ENCODE measurements at regions not wholly inside any gene's neighbourhood (a gene's known extent, or its start where the extent isn't known, plus 50 kb on each side); places are given as distances from the start of the nearest gene placed in this dataset.

DNA sequence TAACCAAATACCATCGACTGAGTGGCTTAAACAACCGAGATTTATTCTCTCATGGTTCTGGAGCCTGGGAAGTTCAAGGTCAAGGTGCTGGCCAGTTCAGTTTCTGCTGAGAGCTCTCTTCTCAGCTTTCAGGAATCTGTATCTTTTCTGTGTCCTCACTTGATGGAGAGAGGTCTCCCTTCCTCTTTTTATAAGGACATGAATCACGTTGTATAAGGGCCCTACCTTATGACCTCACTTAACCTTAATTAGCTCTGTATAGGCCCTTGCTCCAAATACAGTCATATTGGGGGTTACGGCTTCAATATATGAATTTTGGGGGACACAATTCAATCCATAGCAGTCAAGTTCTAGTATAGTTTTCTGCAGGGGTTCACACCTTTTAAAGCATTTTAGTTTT lies 135.2 kb upstream of the ADO start:
- DNase-seq (ENCODE audit: low spot score in 2 of 2), result no peak
- 67 to 70% methylated on average over 4 of the region's 4 CpGs for WGBS, 2 donors
- Histone ChIP-seq H3K4me3 (no peak overlapping the region), H3K27me3 (no peaks in the 10 kb centered on the region), H3K4me1 (peaks cover 0 to 11% (median 3%) of the 10 kb centered on the region in 4 donors), H3K27ac (no peak overlapping the region), H3K9me3 (no peaks in the 10 kb centered on the region), H3K36me3 (no peaks in the 10 kb centered on the region)
- no peak for TF ChIP-seq EP300 (IDR thresholded peaks at IDR 0.05)
- TF ChIP-seq, protein P1, sequence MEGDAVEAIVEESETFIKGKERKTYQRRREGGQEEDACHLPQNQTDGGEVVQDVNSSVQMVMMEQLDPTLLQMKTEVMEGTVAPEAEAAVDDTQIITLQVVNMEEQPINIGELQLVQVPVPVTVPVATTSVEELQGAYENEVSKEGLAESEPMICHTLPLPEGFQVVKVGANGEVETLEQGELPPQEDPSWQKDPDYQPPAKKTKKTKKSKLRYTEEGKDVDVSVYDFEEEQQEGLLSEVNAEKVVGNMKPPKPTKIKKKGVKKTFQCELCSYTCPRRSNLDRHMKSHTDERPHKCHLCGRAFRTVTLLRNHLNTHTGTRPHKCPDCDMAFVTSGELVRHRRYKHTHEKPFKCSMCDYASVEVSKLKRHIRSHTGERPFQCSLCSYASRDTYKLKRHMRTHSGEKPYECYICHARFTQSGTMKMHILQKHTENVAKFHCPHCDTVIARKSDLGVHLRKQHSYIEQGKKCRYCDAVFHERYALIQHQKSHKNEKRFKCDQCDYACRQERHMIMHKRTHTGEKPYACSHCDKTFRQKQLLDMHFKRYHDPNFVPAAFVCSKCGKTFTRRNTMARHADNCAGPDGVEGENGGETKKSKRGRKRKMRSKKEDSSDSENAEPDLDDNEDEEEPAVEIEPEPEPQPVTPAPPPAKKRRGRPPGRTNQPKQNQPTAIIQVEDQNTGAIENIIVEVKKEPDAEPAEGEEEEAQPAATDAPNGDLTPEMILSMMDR (IDR thresholded peaks at IDR 0.05), result no peak
- no peak for TF ChIP-seq POLR2A (IDR thresholded peaks at IDR 0.05)

DNA sequence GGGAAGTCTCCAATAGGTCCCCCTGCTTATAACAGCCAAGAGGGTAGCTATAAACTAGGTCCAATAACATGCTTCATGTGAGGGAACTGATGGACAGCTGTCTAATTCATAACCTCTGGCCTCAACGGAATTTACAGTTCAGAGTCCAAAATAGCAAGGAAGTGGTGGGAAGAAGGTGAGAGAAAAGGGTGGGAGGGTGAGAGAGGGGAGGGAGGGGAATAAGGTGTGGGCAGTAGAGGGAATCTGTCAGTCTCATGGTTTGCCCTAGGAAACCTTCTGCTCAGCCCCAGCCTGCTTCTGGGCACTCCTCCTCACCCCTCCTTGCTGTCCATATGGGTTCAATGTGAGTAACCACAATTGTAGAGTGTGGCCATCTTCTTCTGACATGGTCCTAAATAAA lies 133.4 kb upstream of the ADO start:
- no peaks in the 10 kb centered on the region for H3K9me3 ChIP-seq
- no peak overlapping the region for H3K4me3 ChIP-seq
- no peak overlapping the region for H3K27ac ChIP-seq
- peaks cover 0 to 4% (median 2%) of the 10 kb centered on the region in 4 donors for H3K4me1 ChIP-seq
- WGBS, 2 donors, result 27 to 46% methylated on average over 1 of the region's 1 CpG
- no peaks in the 10 kb centered on the region for H3K27me3 ChIP-seq
- no peak for DNase-seq (ENCODE audit: low spot score in 2 of 2)
- no peaks in the 10 kb centered on the region for H3K36me3 ChIP-seq
- TF ChIP-seq, protein P1 (IDR thresholded peaks at IDR 0.05), result no peak
- TF ChIP-seq EP300 (IDR thresholded peaks at IDR 0.05) (no peak), POLR2A (IDR thresholded peaks at IDR 0.05) (no peak)

DNA sequence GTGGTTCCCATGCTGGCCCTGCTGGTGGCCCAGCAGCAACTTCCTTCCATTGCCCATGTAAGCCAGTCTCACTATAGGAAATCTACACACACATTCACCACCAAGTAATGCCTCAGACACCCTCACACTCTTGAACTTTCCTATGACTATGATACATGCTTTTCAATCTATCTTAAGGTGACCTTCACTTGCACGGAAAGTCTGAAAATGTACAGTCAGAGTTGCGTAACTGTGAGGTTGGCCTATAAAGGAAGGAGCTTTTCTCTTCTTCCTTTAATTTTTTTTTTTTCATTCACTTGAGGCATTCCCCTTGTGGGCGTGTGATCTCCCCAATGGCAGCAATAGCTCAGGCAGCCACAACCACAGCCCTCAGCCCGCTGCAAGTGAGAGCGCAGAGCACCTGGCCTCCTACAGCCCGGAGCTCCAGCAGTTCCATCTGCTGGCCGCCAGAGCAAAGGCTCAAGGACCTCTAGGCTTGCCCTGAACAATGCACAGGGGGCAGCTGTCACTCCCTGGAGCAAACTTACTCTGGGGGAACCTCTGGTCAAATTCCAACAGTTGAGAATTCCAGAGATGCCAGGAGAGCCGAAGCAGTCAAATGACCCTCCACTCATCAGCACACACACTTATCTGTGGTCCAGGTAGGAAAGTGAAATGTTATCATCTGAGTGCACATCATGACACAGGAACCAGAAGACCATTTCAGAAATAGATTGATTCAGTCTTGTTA lies 123.1 kb upstream of the ADO start:
- H3K4me1 ChIP-seq, result no peaks in the 10 kb centered on the region
- H3K4me3 ChIP-seq, result no peak overlapping the region
- TF ChIP-seq, protein P1 (IDR thresholded peaks at IDR 0.05), result no peak
- TF ChIP-seq EP300 (IDR thresholded peaks at IDR 0.05) (no peak), POLR2A (IDR thresholded peaks at IDR 0.05) (no peak)
- 65 to 77% methylated on average over 8 of the region's 8 CpGs for WGBS, 2 donors
- H3K27ac ChIP-seq, result no peak overlapping the region
- no peaks in the 10 kb centered on the region for H3K36me3 ChIP-seq
- no peaks in the 10 kb centered on the region for H3K27me3 ChIP-seq
- no peak for DNase-seq (ENCODE audit: low spot score in 2 of 2)
- H3K9me3 ChIP-seq, result peaks cover 0 to 6% (median 0%) of the 10 kb centered on the region in 4 donors

DNA sequence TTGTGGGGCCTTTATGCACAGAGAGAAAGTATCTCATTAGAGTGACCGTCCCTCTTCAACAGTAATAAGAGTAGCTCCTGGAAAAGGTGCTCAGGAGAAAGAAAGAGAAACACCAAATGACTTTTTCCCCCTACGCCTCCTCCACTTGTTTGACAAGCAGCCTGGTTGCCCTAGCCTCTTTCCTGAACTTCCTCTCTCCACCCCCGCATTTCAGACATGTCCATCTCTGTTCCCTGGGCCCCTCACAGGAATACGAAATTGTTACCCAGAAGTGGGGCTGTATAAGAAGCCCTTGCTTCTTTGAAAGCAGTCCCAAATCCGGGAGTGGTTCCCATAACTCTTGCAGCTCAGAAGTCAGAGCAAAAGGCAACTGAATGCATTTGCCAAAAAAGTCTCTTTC lies 119.6 kb upstream of the ADO start:
- 52 to 53% methylated on average over 5 of the region's 5 CpGs for WGBS, 2 donors
- no peaks in the 10 kb centered on the region for H3K36me3 ChIP-seq
- no peak for TF ChIP-seq POLR2A (IDR thresholded peaks at IDR 0.05)
- TF ChIP-seq, protein P1 (IDR thresholded peaks at IDR 0.05), result no peak
- no peak for DNase-seq (ENCODE audit: low spot score in 2 of 2)
- H3K27me3 ChIP-seq, result no peaks in the 10 kb centered on the region
- peaks cover 0 to 9% (median 3%) of the 10 kb centered on the region in 4 donors for H3K4me1 ChIP-seq
- H3K4me3 ChIP-seq, result no peak overlapping the region
- H3K9me3 ChIP-seq, result peaks cover 0 to 8% (median 0%) of the 10 kb centered on the region in 4 donors
- no peak overlapping the region for H3K27ac ChIP-seq

DNA sequence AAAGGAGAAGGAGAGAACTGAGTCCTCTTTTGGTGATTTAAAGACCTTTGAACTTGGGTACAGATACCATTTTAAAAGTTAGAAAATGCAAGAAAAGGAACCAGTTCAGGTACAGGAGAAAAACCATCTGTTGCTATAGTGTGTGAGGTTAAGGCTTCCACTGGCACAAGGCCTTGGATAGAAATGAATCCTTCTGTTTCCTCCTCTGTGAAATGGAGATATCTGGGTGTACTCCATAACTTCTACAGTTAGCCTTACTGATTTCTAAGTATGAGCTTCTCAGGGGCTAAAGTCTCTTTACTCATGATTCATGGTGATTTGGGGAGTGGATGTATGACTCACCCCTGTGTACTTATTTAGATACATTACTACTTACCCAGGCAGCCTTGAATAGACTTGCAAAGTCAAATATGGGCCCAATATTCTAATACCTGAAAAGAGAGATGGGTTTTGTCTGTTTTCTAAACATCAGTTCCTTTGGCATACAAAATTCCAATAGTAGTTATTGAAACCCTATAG lies 117.2 kb upstream of the ADO start:
- no peak overlapping the region for H3K4me3 ChIP-seq
- TF ChIP-seq EP300 (IDR thresholded peaks at IDR 0.05) (no peak), POLR2A (IDR thresholded peaks at IDR 0.05) (no peak)
- TF ChIP-seq, protein P1 (IDR thresholded peaks at IDR 0.05), result no peak
- DNase-seq (ENCODE audit: low spot score in 2 of 2), result no peak
- peaks cover 0 to 8% (median 0%) of the 10 kb centered on the region in 4 donors for H3K9me3 ChIP-seq
- no peaks in the 10 kb centered on the region for H3K27me3 ChIP-seq
- H3K27ac ChIP-seq, result no peak overlapping the region
- H3K4me1 ChIP-seq, result peaks cover 0 to 20% (median 6%) of the 10 kb centered on the region in 4 donors
- no peaks in the 10 kb centered on the region for H3K36me3 ChIP-seq

All from tibial nerve (tissue), 4 donors.